GM12878 (cell line): ENCODE measurements at regions not wholly inside any gene's neighbourhood (a gene's known extent, or its start where the extent isn't known, plus 50 kb on each side); places are given as distances from the start of the nearest gene placed in this dataset.

Source experiments
- ATAC-seq: fragments of 200-7000 bp; cut with Tn5 transposase; 3 replicates; pipeline ENCODE4 v1.9.1; 2020; ENCODE audit warnings: mild to moderate bottlenecking, moderate library complexity
- BruUV-seq: library from RNA; stranded (reverse); fragments of 400-500 nt; replicated peaks from 2 replicates; lab custom pipeline; 2021; lab: Mats Ljungman, UMichigan
- CTCF ChIA-PET: fragments of 300-600 bp; sonication (Branson Sonifier 250); formaldehyde crosslinking; extraction: SDS; loops from one replicate; lab custom pipeline; 2021; ENCODE audit warnings: inconsistent platforms; lab: Yijun Ruan, JAX
- POLR2A ChIA-PET: fragments of 350-600 bp; formaldehyde crosslinking; extraction: SDS; loops from one replicate; lab custom pipeline; 2021; ENCODE audit warnings: inconsistent platforms; lab: Charles Lee
- RAD21 ChIA-PET: fragments of 300-600 bp; sonication (Branson Sonifier 250); formaldehyde crosslinking; loops from one replicate; lab custom pipeline; 2023; ENCODE audit warnings: antibody characterized with exemption; ENCODE audit not compliant: unreplicated experiment; lab: Charles Lee
- SMC1A ChIA-PET: fragments of 300-600 bp; sonication (Branson Sonifier 250); formaldehyde crosslinking; loops from one replicate; lab custom pipeline; 2023; ENCODE audit not compliant: unreplicated experiment, uncharacterized antibody; lab: Charles Lee
- DNase-seq: peaks from one replicate; pipeline ENCODE4 v3.0.0-alpha.2; 2011; ENCODE audit warnings: low read depth, low spot score
- FAIRE-seq: peaks from 3 replicates; lab custom pipeline; 2011; peaks lifted over from hg19 to GRCh38; lab: Jason Lieb, UNC
- H2AFZ ChIP-seq: 2 replicates; pipeline ENCODE4 v1.6.0; 2011; ENCODE audit warnings: low read depth, low read length, control low read depth; ENCODE audit not compliant: control insufficient read depth
- H3K27ac ChIP-seq: 2 replicates; pipeline ENCODE4 v1.5.1; 2011; ENCODE audit warnings: control low read depth; ENCODE audit not compliant: control insufficient read depth, insufficient read depth
- H3K27me3 ChIP-seq, 2 experiments: replicated peaks in 1 of 2; 2 replicates each; pipeline versions ENCODE4 v1.6.0 to v1.6.1; 2011; ENCODE audit warnings: low read length in 1 of 2; ENCODE audit not compliant: control insufficient read depth in 2 of 2, insufficient read depth in 2 of 2
- H3K36me3 ChIP-seq, 2 experiments: 2 replicates each; pipeline ENCODE4 v1.5.1; 2011; ENCODE audit warnings: low read length in 1 of 2; ENCODE audit not compliant: control insufficient read depth in 2 of 2, insufficient read depth in 2 of 2
- H3K4me1 ChIP-seq: 2 replicates; pipeline ENCODE4 v1.6.1; 2011; ENCODE audit warnings: mild to moderate bottlenecking, low read length, moderate library complexity, mixed read lengths; ENCODE audit not compliant: control insufficient read depth, insufficient read depth
- H3K4me2 ChIP-seq: 2 replicates; pipeline ENCODE4 v1.6.0; 2011; ENCODE audit warnings: control low read depth; ENCODE audit not compliant: control insufficient read depth, insufficient read depth
- H3K4me3 ChIP-seq: fragments of 200-600 bp; sonication (generic); 2 replicates; pipeline ENCODE4 v1.5.1; 2016
- H3K79me2 ChIP-seq: 2 replicates; pipeline ENCODE4 v1.6.0; 2011; ENCODE audit warnings: low read length; ENCODE audit not compliant: control insufficient read depth, insufficient read depth
- H3K9ac ChIP-seq: 2 replicates; pipeline ENCODE4 v1.8.0; 2011; ENCODE audit warnings: low read length, control low read depth, mixed read lengths; ENCODE audit not compliant: control insufficient read depth, insufficient read depth
- H3K9me3 ChIP-seq: replicated peaks from 3 replicates; pipeline ENCODE4 v1.5.1; 2011; ENCODE audit warnings: mild to moderate bottlenecking, low read length; ENCODE audit not compliant: control insufficient read depth, insufficient read depth
- H4K20me1 ChIP-seq: 2 replicates; pipeline ENCODE4 v1.6.0; 2011; ENCODE audit not compliant: control insufficient read depth, insufficient read depth
- DPF2 ChIP-seq: fragments of 450-650 bp; IDR thresholded peaks from 2 replicates; pipeline ENCODE4 v1.6.1; 2017; ENCODE audit warnings: mild to moderate bottlenecking
- FOS ChIP-seq: IDR thresholded peaks from 3 replicates; pipeline ENCODE4 v1.6.1; 2011; ENCODE audit warnings: borderline replicate concordance; ENCODE audit not compliant: insufficient read length; ENCODE audit errors: extremely low read depth
- HDAC2 ChIP-seq: fragments of 200-600 bp; sonication (generic); IDR thresholded peaks from 2 replicates; pipeline ENCODE4 v1.6.1; 2017
- JUNB ChIP-seq: IDR thresholded peaks from 2 replicates; pipeline ENCODE4 v1.6.1; 2016; ENCODE audit warnings: antibody characterized with exemption, mild to moderate bottlenecking
- JUND ChIP-seq: IDR thresholded peaks from 2 replicates; pipeline ENCODE4 v1.6.1; 2012; ENCODE audit warnings: low read depth, mild to moderate bottlenecking, low read length, improper control_type of control experiment, moderate library complexity
- MYC ChIP-seq: IDR thresholded peaks from 2 replicates; pipeline ENCODE4 v1.6.1; 2011; ENCODE audit warnings: mild to moderate bottlenecking, low read length, moderate library complexity, inconsistent platforms; ENCODE audit not compliant: insufficient read depth, insufficient replicate concordance, insufficient read length, severe bottlenecking
- NFYB ChIP-seq: IDR thresholded peaks from 2 replicates; pipeline ENCODE4 v1.6.1; 2011; ENCODE audit warnings: low read depth, mild to moderate bottlenecking, low read length, improper control_type of control experiment, moderate library complexity; ENCODE audit not compliant: insufficient read depth
- PAX8 ChIP-seq: fragments of 450-650 bp; IDR thresholded peaks from 2 replicates; pipeline ENCODE4 v1.6.1; 2017; ENCODE audit warnings: mild to moderate bottlenecking, moderate library complexity
- PBX3 ChIP-seq: IDR thresholded peaks from 2 replicates; pipeline ENCODE4 v1.6.1; 2011; ENCODE audit warnings: mild to moderate bottlenecking, low read depth, low read length, moderate library complexity; ENCODE audit not compliant: insufficient replicate concordance
- PRDM15 ChIP-seq: fragments of 450-650 bp; formaldehyde crosslinking; IDR thresholded peaks from 2 replicates; pipeline ENCODE4 v1.4.0; 2020; ENCODE audit warnings: mild to moderate bottlenecking, moderate library complexity
- RAD21 ChIP-seq: IDR thresholded peaks from 2 replicates; pipeline ENCODE4 v1.6.1; 2011; ENCODE audit warnings: mild to moderate bottlenecking, low read depth, low read length, moderate library complexity; ENCODE audit not compliant: insufficient read depth
- RFX5 ChIP-seq: IDR thresholded peaks from 2 replicates; pipeline ENCODE4 v1.6.1; 2011; ENCODE audit warnings: low read depth, low read length, improper control_type of control experiment
- SUZ12 ChIP-seq: fragments of 200-600 bp; sonication (generic); IDR thresholded peaks from one replicate; pipeline ENCODE4 v1.6.1; 2018; ENCODE audit warnings: antibody characterized with exemption, mild to moderate bottlenecking; ENCODE audit not compliant: unreplicated experiment
- TARDBP ChIP-seq: IDR thresholded peaks from 2 replicates; pipeline ENCODE4 v1.6.1; 2016; ENCODE audit warnings: borderline replicate concordance
- YBX1 ChIP-seq: fragments of 450-650 bp; IDR thresholded peaks from 2 replicates; pipeline ENCODE4 v1.6.1; 2016; ENCODE audit warnings: antibody characterized with exemption
- ZBTB40 ChIP-seq: fragments of 450-650 bp; IDR thresholded peaks from 2 replicates; pipeline ENCODE4 v1.6.1; 2016; ENCODE audit warnings: mild to moderate bottlenecking, moderate library complexity, borderline replicate concordance
- ZNF217 ChIP-seq: fragments of 450-650 bp; IDR thresholded peaks from 2 replicates; pipeline ENCODE4 v1.6.1; 2017; ENCODE audit warnings: antibody characterized with exemption, mild to moderate bottlenecking
- ZZZ3 ChIP-seq: IDR thresholded peaks from 2 replicates; pipeline ENCODE4 v1.6.1; 2011; ENCODE audit warnings: low read depth; ENCODE audit not compliant: control insufficient read depth, insufficient read length
- WGBS: methylation state at CpG from one replicate; pipeline ENCODE4 v1.1.6; 2016; ENCODE audit warnings: low lambda C conversion rate; ENCODE audit not compliant: insufficient replicate concordance, insufficient coverage; ENCODE audit errors: missing lambda C conversion rate; 5-methylcytosine and 5-hydroxymethylcytosine counted together
- in situ Hi-C: fragments of 300-500 bp; cut with MboI; formaldehyde crosslinking; loops from 9 replicates; pipeline ENCODE4 v1.14.3; 2018; ENCODE audit warnings: mixed read lengths
- intact Hi-C: fragments of 100-400 bp; cut with micrococcal nuclease; formaldehyde crosslinking; loops from one replicate; pipeline ENCODE4 v1.14.2; 2022; ENCODE audit not compliant: unreplicated experiment

GRCh38 chr10:33037726-33038125 lies 79.7 kb upstream of the ITGB1 start:
- TF ChIP-seq JUND (no peak), NFYB (no peak), SUZ12 (no peak), JUNB (no peak), RAD21 (no peak), FOS (no peak), PBX3 (no peak), DPF2 (no peak), TARDBP (no peak), ZNF217 (no peak), ZZZ3 (no peak), PAX8 (no peak), ZBTB40 (no peak), YBX1 (no peak), RFX5 (no peak), PRDM15 (CRISPR knock-in tag) (no peak), MYC (no peak), HDAC2 (no peak)
- no peak overlapping the region for H3K4me2 ChIP-seq
- RAD21 ChIA-PET: no interaction called here
- DNase-seq (no peak), FAIRE-seq (no peak), ATAC-seq (no peak)
- POLR2A ChIA-PET: no interaction called here
- intact Hi-C loops: no loop called here
- no peak overlapping the region for H2AFZ ChIP-seq
- no peaks in the 10 kb centered on the region for H4K20me1 ChIP-seq
- no peak overlapping the region for H3K27ac ChIP-seq
- BruUV-seq: no TSS peak
- no peaks in the 10 kb centered on the region for H3K79me2 ChIP-seq
- no peaks in the 10 kb centered on the region for H3K27me3 ChIP-seq
- CTCF ChIA-PET: interaction anchor here (1.1 kb wide), 1 partner anchor 118 kb away, joined by 3 read pairs; no protein-coding TSS in a partner anchor
- no peaks in the 10 kb centered on the region for H3K4me1 ChIP-seq
- 58% methylated on average over 8 of the region's 8 CpGs for WGBS
- SMC1A ChIA-PET: no interaction called here
- H3K9me3 ChIP-seq: no peaks in the 10 kb centered on the region
- in situ Hi-C loops: no loop called here
- H3K36me3 ChIP-seq: no peaks in the 10 kb centered on the region
- H3K9ac ChIP-seq: no peak overlapping the region
- no peak overlapping the region for H3K4me3 ChIP-seq
